Neuronal stem cell (in vitro differentiated cells): ENCODE measurements at regions not wholly inside any gene's neighbourhood (a gene's known extent, or its start where the extent isn't known, plus 50 kb on each side); places are given as distances from the start of the nearest gene placed in this dataset.

Experiments
- DNase-seq: peaks from one replicate; pipeline ENCODE4 v3.0.0-alpha.2; 2013; ENCODE audit warnings: low spot score
- H2AFZ ChIP-seq: one replicate; pipeline ENCODE4 v1.6.1; 2013; ENCODE audit warnings: mild to moderate bottlenecking, low read length, inconsistent platforms
- H2AK5ac ChIP-seq: 2 replicates; pipeline ENCODE4 v1.6.1; 2013; ENCODE audit warnings: low read depth, mild to moderate bottlenecking, inconsistent platforms, low read length, moderate library complexity, mixed read lengths
- H2BK120ac ChIP-seq: 2 replicates; pipeline ENCODE4 v1.6.1; 2013; ENCODE audit warnings: low read depth, mild to moderate bottlenecking, inconsistent platforms, low read length, moderate library complexity, mixed read lengths
- H2BK12ac ChIP-seq: one replicate; pipeline ENCODE4 v1.6.1; 2013; ENCODE audit warnings: low read length, inconsistent platforms
- H2BK15ac ChIP-seq: 2 replicates; pipeline ENCODE4 v1.6.1; 2013; ENCODE audit warnings: mild to moderate bottlenecking, low read length, inconsistent platforms, mixed read lengths
- H2BK5ac ChIP-seq: one replicate; pipeline ENCODE4 v1.6.1; 2013; ENCODE audit warnings: inconsistent platforms, mild to moderate bottlenecking, low read length, moderate library complexity
- H3K14ac ChIP-seq: one replicate; pipeline ENCODE4 v1.6.1; 2013; ENCODE audit warnings: low read length, inconsistent platforms
- H3K18ac ChIP-seq: 2 replicates; pipeline ENCODE4 v1.6.1; 2013; ENCODE audit warnings: low read length, inconsistent platforms
- H3K23ac ChIP-seq: 2 replicates; pipeline ENCODE4 v1.6.1; 2013; ENCODE audit warnings: low read depth, mild to moderate bottlenecking, mixed read lengths, low read length, inconsistent platforms; ENCODE audit not compliant: poor library complexity
- H3K27ac ChIP-seq: replicated peaks from 3 replicates; pipeline ENCODE4 v1.5.1; 2013; ENCODE audit warnings: low read length, inconsistent platforms
- H3K27me3 ChIP-seq, 3 experiments: 2 replicates each; pipeline ENCODE4 v1.6.1; 2013; ENCODE audit warnings: low read length in 3 of 3, mild to moderate bottlenecking in 2 of 3, inconsistent platforms in 1 of 3, low read depth in 1 of 3, mixed read lengths in 1 of 3, moderate library complexity in 1 of 3; ENCODE audit not compliant: control insufficient read depth in 3 of 3, insufficient read depth in 3 of 3
- H3K36me3 ChIP-seq, 2 donors: replicated peaks in 1 of 2; 2 replicates each; pipeline ENCODE4 v1.6.1; 2013; ENCODE audit warnings: low read length in 2 of 2; ENCODE audit not compliant: control insufficient read depth in 2 of 2, insufficient read depth in 2 of 2
- H3K4ac ChIP-seq: 2 replicates; pipeline ENCODE4 v1.6.1; 2013; ENCODE audit warnings: inconsistent platforms, mild to moderate bottlenecking, low read length, moderate library complexity
- H3K4me1 ChIP-seq, 2 donors: 1 replicate in 1 of 2; 2 replicates in 1 of 2; pipeline ENCODE4 v1.6.1; 2013; ENCODE audit warnings: low read length in 2 of 2, low read depth in 1 of 2; ENCODE audit not compliant: control insufficient read depth in 2 of 2, insufficient read depth in 1 of 2
- H3K4me2 ChIP-seq: one replicate; pipeline ENCODE4 v1.6.1; 2013; ENCODE audit warnings: mild to moderate bottlenecking, low read length, inconsistent platforms; ENCODE audit not compliant: insufficient read depth, poor library complexity, severe bottlenecking
- H3K4me3 ChIP-seq, 2 donors: 2 replicates each; pipeline ENCODE4 v1.5.1; 2013; ENCODE audit warnings: low read length in 2 of 2, mild to moderate bottlenecking in 2 of 2, inconsistent platforms in 1 of 2, moderate library complexity in 1 of 2
- H3K79me1 ChIP-seq: one replicate; pipeline ENCODE4 v1.6.1; 2013; ENCODE audit warnings: low read depth, mild to moderate bottlenecking, inconsistent platforms, low read length, moderate library complexity
- H3K9ac ChIP-seq: one replicate; pipeline ENCODE4 v1.6.1; 2013; ENCODE audit warnings: mild to moderate bottlenecking, low read depth, low read length, inconsistent platforms; ENCODE audit not compliant: poor library complexity
- H3K9me3 ChIP-seq, 2 donors: replicated peaks in 1 of 2; 2 replicates each; pipeline versions ENCODE3 to v1.6.1; 2013; ENCODE audit warnings: low read length in 2 of 2, mild to moderate bottlenecking in 2 of 2, inconsistent platforms in 1 of 2, low read depth in 1 of 2, mixed read lengths in 1 of 2, moderate library complexity in 1 of 2; ENCODE audit not compliant: control insufficient read depth in 2 of 2, insufficient read depth in 1 of 2
- H4K8ac ChIP-seq: one replicate; pipeline ENCODE4 v1.6.1; 2013; ENCODE audit warnings: low read depth, mild to moderate bottlenecking, inconsistent platforms, low read length, moderate library complexity
- H4K91ac ChIP-seq: one replicate; pipeline ENCODE4 v1.6.1; 2013; ENCODE audit warnings: low read length, low read depth, mild to moderate bottlenecking, inconsistent platforms; ENCODE audit not compliant: poor library complexity
- WGBS, 2 donors: extraction: QIAGEN DNeasy Blood & Tissue Kit; methylation state at CpG; one replicate each; pipeline ENCODE4 v1.1.7; 2013; ENCODE audit warnings: missing lambda C conversion rate in 2 of 2, mixed read lengths in 1 of 2; ENCODE audit not compliant: insufficient read length in 2 of 2, insufficient replicate concordance in 1 of 2; ENCODE audit errors: extremely low coverage in 2 of 2; 5-methylcytosine and 5-hydroxymethylcytosine counted together

GRCh38 chr9:79026316-79026715 is 545.4 kb upstream of the TLE4 start:
- H3K4me1 ChIP-seq: peaks cover 0 to 3% of the 10 kb centered on the region in 2 donors
- no peak overlapping the region for H3K23ac ChIP-seq
- no peak overlapping the region for H2BK5ac ChIP-seq
- no peak overlapping the region for H3K14ac ChIP-seq
- no peaks in the 10 kb centered on the region for H3K27me3 ChIP-seq
- no peak overlapping the region for H3K9ac ChIP-seq
- no peaks in the 10 kb centered on the region for H3K79me1 ChIP-seq
- H3K36me3 ChIP-seq: no peaks in the 10 kb centered on the region
- no peak overlapping the region for H3K4ac ChIP-seq
- H4K91ac ChIP-seq: no peak overlapping the region
- H2AFZ ChIP-seq: peak overlapping the region; percentile 25
- peak overlapping the region; percentile 28 for H2BK120ac ChIP-seq
- no peak overlapping the region for H3K4me3 ChIP-seq
- H3K9me3 ChIP-seq: peaks cover 0 to 2% of the 10 kb centered on the region in 2 donors
- H3K4me2 ChIP-seq: no peak overlapping the region
- WGBS, 2 donors: no CpG with 5 or more reads among the region's 3 CpGs
- H4K8ac ChIP-seq: no peak overlapping the region
- H3K18ac ChIP-seq: peak overlapping the region; percentile 15
- no peak for DNase-seq
- H2BK12ac ChIP-seq: no peak overlapping the region
- H2AK5ac ChIP-seq: peak overlapping the region; percentile 20
- no peak overlapping the region for H2BK15ac ChIP-seq
- H3K27ac ChIP-seq: no peak overlapping the region

GRCh38 chr9:79028101-79028500 is 543.7 kb upstream of the TLE4 start:
- Histone ChIP-seq H3K9ac (no peak overlapping the region), H3K4me2 (no peak overlapping the region), H3K18ac (no peak overlapping the region), H3K27ac (no peak overlapping the region), H3K14ac (no peak overlapping the region), H2BK5ac (no peak overlapping the region), H2BK12ac (no peak overlapping the region), H3K4ac (no peak overlapping the region), H2BK120ac (no peak overlapping the region), H3K4me3 (no peak overlapping the region), H3K23ac (no peak overlapping the region), H3K36me3 (no peaks in the 10 kb centered on the region), H3K4me1 (peaks cover 0 to 3% of the 10 kb centered on the region in 2 donors), H4K8ac (no peak overlapping the region), H3K79me1 (no peaks in the 10 kb centered on the region), H2AFZ (no peak overlapping the region), H3K9me3 (peaks cover 0 to 3% of the 10 kb centered on the region in 2 donors), H4K91ac (no peak overlapping the region), H2BK15ac (no peak overlapping the region), H2AK5ac (no peak overlapping the region), H3K27me3 (no peaks in the 10 kb centered on the region)
- no CpG with 5 or more reads among the region's 3 CpGs for WGBS, 2 donors
- no peak for DNase-seq

GRCh38 chr9:79034583-79034982 is 537.2 kb upstream of the TLE4 start:
- no peak overlapping the region for H3K4me3 ChIP-seq
- H3K4ac ChIP-seq: no peak overlapping the region
- H2BK5ac ChIP-seq: no peak overlapping the region
- no peak for DNase-seq
- H3K4me2 ChIP-seq: no peak overlapping the region
- H3K9ac ChIP-seq: no peak overlapping the region
- H3K79me1 ChIP-seq: no peaks in the 10 kb centered on the region
- H2BK12ac ChIP-seq: no peak overlapping the region
- peaks cover 0 to 5% of the 10 kb centered on the region in 2 donors for H3K9me3 ChIP-seq
- H2BK15ac ChIP-seq: no peak overlapping the region
- no peak overlapping the region for H2AFZ ChIP-seq
- H2BK120ac ChIP-seq: no peak overlapping the region
- H3K36me3 ChIP-seq: no peaks in the 10 kb centered on the region
- no peak overlapping the region for H3K18ac ChIP-seq
- H3K23ac ChIP-seq: no peak overlapping the region
- no peak overlapping the region for H4K8ac ChIP-seq
- no peaks in the 10 kb centered on the region for H3K4me1 ChIP-seq
- no peak overlapping the region for H4K91ac ChIP-seq
- H3K27me3 ChIP-seq: no peaks in the 10 kb centered on the region
- no peak overlapping the region for H2AK5ac ChIP-seq
- no peak overlapping the region for H3K27ac ChIP-seq
- no peak overlapping the region for H3K14ac ChIP-seq
- WGBS, 2 donors: no CpG with 5 or more reads among the region's 4 CpGs

GRCh38 chr9:79037338-79037737 is 534.4 kb upstream of the TLE4 start:
- Histone ChIP-seq H2BK120ac (no peak overlapping the region), H3K4me1 (no peaks in the 10 kb centered on the region), H3K18ac (no peak overlapping the region), H3K23ac (no peak overlapping the region), H3K14ac (no peak overlapping the region), H4K91ac (no peak overlapping the region), H3K36me3 (no peaks in the 10 kb centered on the region), H3K4me2 (no peak overlapping the region), H2BK5ac (no peak overlapping the region), H3K79me1 (no peaks in the 10 kb centered on the region), H2AFZ (no peak overlapping the region), H3K4ac (no peak overlapping the region), H2BK12ac (no peak overlapping the region), H2AK5ac (no peak overlapping the region), H3K4me3 (no peak overlapping the region), H3K9ac (no peak overlapping the region), H3K27me3 (no peaks in the 10 kb centered on the region), H2BK15ac (no peak overlapping the region), H4K8ac (no peak overlapping the region), H3K9me3 (peaks cover 0 to 5% of the 10 kb centered on the region in 2 donors), H3K27ac (no peak overlapping the region)
- no CpG with 5 or more reads among the region's 19 CpGs for WGBS, 2 donors
- DNase-seq: no peak
